Common myeloid progenitor, CD34-positive (primary cell): ENCODE measurements at regions not wholly inside any gene's neighbourhood (a gene's known extent, or its start where the extent isn't known, plus 50 kb on each side); places are given as distances from the start of the nearest gene placed in this dataset.

ENCODE experiments used
- CTCF ChIA-PET: fragments of 350-600 bp; sonication (Branson Sonifier 250); formaldehyde crosslinking; loops from one replicate; lab custom pipeline; 2021; ENCODE audit warnings: antibody characterized with exemption; lab: Charles Lee
- POLR2A ChIA-PET: fragments of 350-600 bp; sonication (Branson Sonifier 250); formaldehyde crosslinking; loops from one replicate; lab custom pipeline; 2021; ENCODE audit warnings: antibody characterized with exemption; lab: Charles Lee
- DNase-seq, 3 donors: peaks; one replicate each; pipeline versions ENCODE4 v3.0.0 to v3.0.0-alpha.2; 2013
- H3K27ac ChIP-seq, 2 experiments: 1 replicate in 1 of 2; 2 replicates in 1 of 2; pipeline ENCODE4 v1.7.0; 2013; ENCODE audit warnings: inconsistent platforms in 2 of 2, low read length in 2 of 2, mild to moderate bottlenecking in 2 of 2, low read depth in 1 of 2, moderate library complexity in 1 of 2; ENCODE audit not compliant: severe bottlenecking in 2 of 2, insufficient read depth in 1 of 2, poor library complexity in 1 of 2
- H3K27me3 ChIP-seq, 5 experiments: replicated peaks in 2 of 5; 1 replicate in 3 of 5; 2 replicates in 2 of 5; pipeline versions ENCODE4 v1.6.1 to v1.7.0; 2013; ENCODE audit warnings: low read length in 4 of 5, mild to moderate bottlenecking in 2 of 5, moderate library complexity in 2 of 5, inconsistent platforms in 1 of 5; ENCODE audit not compliant: insufficient read depth in 5 of 5, control insufficient read depth in 4 of 5
- H3K36me3 ChIP-seq, 4 experiments: 1 replicate in 2 of 4; 2 replicates in 2 of 4; pipeline versions ENCODE4 v1.6.1 to v1.7.0; 2013; ENCODE audit warnings: low read length in 3 of 4, control low read depth in 1 of 4, mild to moderate bottlenecking in 1 of 4; ENCODE audit not compliant: control insufficient read depth in 4 of 4, insufficient read depth in 4 of 4
- H3K4me1 ChIP-seq, 4 experiments: 1 replicate in 3 of 4; 2 replicates in 1 of 4; pipeline versions ENCODE4 v1.6.1 to v1.7.1; 2013; ENCODE audit warnings: low read length in 3 of 4, mild to moderate bottlenecking in 3 of 4, control low read depth in 1 of 4, inconsistent platforms in 1 of 4, moderate library complexity in 1 of 4; ENCODE audit not compliant: control insufficient read depth in 4 of 4, insufficient read depth in 4 of 4; ENCODE audit errors: control extremely low read depth in 1 of 4
- H3K4me3 ChIP-seq, 7 experiments: 1 replicate in 4 of 7; 2 replicates in 3 of 7; pipeline versions ENCODE4 v1.5.1 to v1.7.0; 2013; ENCODE audit warnings: mild to moderate bottlenecking in 7 of 7, low read length in 6 of 7, moderate library complexity in 6 of 7, inconsistent platforms in 2 of 7, low read depth in 2 of 7, control low read depth in 1 of 7; ENCODE audit not compliant: insufficient read depth in 4 of 7, control insufficient read depth in 1 of 7; ENCODE audit errors: extremely low read depth in 1 of 7
- H3K9me3 ChIP-seq, 5 experiments: 1 replicate in 4 of 5; 2 replicates in 1 of 5; pipeline versions ENCODE4 v1.6.1 to v1.7.1; 2013; ENCODE audit warnings: low read length in 4 of 5, mild to moderate bottlenecking in 2 of 5, inconsistent platforms in 1 of 5, low read depth in 1 of 5, moderate library complexity in 1 of 5; ENCODE audit not compliant: control insufficient read depth in 4 of 5, insufficient read depth in 2 of 5; ENCODE audit errors: control extremely low read depth in 1 of 5
- WGBS: methylation state at CpG from one replicate; pipeline ENCODE4 v1.1.5; 2013; ENCODE audit not compliant: insufficient coverage; 5-methylcytosine and 5-hydroxymethylcytosine counted together

DNA sequence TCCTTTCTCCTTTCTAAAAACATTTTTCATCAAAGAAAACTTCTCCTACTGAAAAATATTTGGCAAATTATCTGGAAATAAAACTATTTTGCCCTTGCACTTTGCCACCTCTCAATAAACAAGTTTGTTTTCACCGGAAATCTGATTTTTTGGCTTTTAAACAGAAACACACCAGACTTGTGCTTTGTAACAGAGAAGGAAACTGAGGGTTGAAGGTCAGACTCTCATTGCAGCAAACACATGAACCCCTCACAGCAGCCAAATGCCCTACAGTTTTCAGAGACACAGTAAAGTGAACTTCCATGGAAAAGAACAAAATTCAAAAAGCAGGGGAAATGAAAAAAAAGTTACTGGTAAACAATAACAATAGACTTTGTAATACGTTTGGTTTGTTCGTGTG, 95.6 kb upstream of the WDR17 start:
- POLR2A ChIA-PET: no interaction called here
- H3K27me3 ChIP-seq: peaks cover 0 to 4% (median 0%) of the 10 kb centered on the region in 5 experiments
- no peaks in the 10 kb centered on the region for H3K4me1 ChIP-seq
- H3K27ac ChIP-seq: no peak overlapping the region
- no peaks in the 10 kb centered on the region for H3K36me3 ChIP-seq
- H3K9me3 ChIP-seq: peaks cover 0 to 5% (median 0%) of the 10 kb centered on the region in 5 experiments
- CTCF ChIA-PET: interaction anchor here (1.5 kb wide), 1 partner anchor 9 kb away, joined by 3 read pairs; no protein-coding TSS in a partner anchor
- no peak overlapping the region for H3K4me3 ChIP-seq
- no peak for DNase-seq
- 100% methylated on average over 1 of the region's 3 CpGs for WGBS

DNA sequence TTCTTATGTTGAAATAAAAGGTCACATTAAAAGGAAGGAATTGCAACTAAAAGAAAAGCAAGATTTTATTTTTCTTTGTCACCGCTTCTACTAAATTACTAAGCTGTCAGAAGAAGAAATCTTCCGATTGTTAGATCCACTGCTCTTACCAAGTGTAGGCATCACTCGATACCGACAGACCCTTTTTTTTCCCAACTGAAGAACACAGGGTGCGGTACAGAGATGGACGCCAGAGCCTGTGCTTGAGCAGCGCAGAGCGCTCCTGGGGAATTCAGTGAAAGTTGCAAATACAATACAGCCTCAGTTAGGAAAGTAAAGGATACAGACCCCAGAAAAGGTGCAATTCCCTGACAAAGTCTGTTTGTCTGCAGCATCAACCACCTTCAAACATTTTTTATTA, 94.9 kb upstream of the WDR17 start:
- Histone ChIP-seq H3K36me3 (no peaks in the 10 kb centered on the region), H3K4me3 (no peak overlapping the region), H3K9me3 (peaks cover 0 to 5% (median 0%) of the 10 kb centered on the region in 5 experiments), H3K27ac (no peak overlapping the region), H3K4me1 (no peaks in the 10 kb centered on the region), H3K27me3 (peaks cover 0 to 4% (median 0%) of the 10 kb centered on the region in 5 experiments)
- ChIA-PET CTCF (no interaction called here), POLR2A (no interaction called here)
- DNase-seq: no peak
- WGBS: 84% methylated on average over 7 of the region's 8 CpGs

DNA sequence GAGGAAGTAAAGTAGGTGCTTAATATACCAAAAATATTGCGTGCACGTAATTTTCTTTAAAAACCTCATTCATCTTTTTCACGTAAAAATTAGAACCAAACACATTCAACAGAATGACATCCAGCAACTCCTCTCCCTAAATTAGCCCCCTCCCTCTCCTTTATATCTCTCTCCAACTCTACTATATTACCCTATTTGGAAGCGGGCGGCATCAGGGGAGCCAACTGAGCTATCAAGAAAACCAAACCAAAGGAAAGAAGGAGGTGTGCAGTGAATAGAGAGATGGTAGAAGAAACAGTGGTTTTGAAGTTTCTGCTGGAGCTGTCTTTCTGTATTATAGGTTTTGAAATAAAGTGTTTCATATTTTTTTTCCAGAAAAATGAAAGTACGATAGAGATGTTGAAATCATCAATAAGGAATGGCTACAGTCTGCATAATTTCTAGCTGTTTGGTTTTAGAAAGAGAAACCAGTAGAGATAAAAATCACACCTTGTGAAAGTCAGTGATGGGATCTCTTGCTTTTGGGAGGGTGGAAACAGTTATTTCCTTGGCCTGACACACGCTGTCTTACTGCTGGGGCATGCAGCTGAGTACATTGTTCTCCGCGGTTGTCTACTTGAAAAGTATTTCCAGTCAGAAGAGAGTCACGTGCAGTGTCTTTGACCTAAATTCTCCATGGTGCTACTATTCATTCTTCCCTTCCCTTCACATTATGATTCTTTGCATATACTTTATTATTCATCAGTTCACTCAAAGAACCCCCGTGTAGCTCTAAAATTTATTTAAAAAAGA, 94.1 kb upstream of the WDR17 start:
- peaks cover 0 to 4% (median 0%) of the 10 kb centered on the region in 5 experiments for H3K27me3 ChIP-seq
- no peak overlapping the region for H3K4me3 ChIP-seq
- peaks cover 0 to 5% (median 0%) of the 10 kb centered on the region in 5 experiments for H3K9me3 ChIP-seq
- ChIA-PET POLR2A (no interaction called here), CTCF (no interaction called here)
- H3K27ac ChIP-seq: no peak overlapping the region
- 55% methylated on average over 6 of the region's 11 CpGs for WGBS
- H3K4me1 ChIP-seq: no peaks in the 10 kb centered on the region
- DNase-seq: no peak
- H3K36me3 ChIP-seq: no peaks in the 10 kb centered on the region

DNA sequence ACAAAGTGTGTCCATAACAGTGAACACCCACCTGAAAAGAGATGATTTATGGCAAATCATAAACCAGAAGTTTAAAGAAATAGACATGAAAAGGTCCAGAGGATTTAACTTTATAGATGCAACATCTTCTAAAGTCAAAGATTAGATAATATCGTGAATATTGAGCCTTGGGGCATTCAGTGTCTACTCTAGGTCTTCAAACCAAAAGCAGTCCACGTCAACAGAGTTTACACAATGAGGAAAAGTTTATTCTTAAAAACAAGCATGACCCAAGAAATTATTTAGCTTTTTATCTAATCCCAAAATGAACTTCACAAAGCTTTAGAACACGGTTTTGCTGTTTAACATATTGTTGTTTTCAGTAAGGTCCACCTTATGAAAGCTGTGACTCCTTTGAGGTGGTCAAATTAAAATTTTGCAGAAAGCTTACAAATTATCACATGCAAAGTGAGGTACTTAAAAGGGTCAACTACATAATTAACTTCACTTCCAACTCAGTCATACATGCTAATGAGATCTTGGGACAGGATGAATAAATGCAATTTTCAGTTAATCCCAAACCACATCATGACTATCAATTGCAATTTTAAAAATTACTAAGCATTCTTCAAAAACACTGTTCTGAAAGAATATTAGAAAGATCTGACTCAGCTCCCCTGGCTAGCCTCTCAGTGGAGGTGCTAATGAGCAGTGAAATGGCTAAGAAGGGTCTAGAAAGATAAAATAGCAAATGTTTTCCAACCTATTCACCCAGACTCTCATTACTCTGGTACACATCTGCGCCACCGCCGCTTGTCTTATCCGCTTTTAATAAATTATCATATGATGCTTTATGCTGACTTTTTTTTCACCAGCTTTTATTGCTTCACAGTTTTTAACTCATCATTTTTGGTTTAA, 92.4 kb upstream of the WDR17 start:
- CTCF ChIA-PET: interaction anchor here (1.0 kb wide), 1 partner anchor 24 kb away, joined by 3 read pairs; no protein-coding TSS in a partner anchor
- H3K4me1 ChIP-seq: no peaks in the 10 kb centered on the region
- no peak overlapping the region for H3K27ac ChIP-seq
- H3K9me3 ChIP-seq: no peaks in the 10 kb centered on the region
- H3K4me3 ChIP-seq: no peak overlapping the region
- no peak for DNase-seq
- POLR2A ChIA-PET: no interaction called here
- H3K36me3 ChIP-seq: no peaks in the 10 kb centered on the region
- 100% methylated on average over 1 of the region's 7 CpGs for whole genome bisulfite sequencing
- peaks cover 0 to 4% (median 0%) of the 10 kb centered on the region in 5 experiments for H3K27me3 ChIP-seq

DNA sequence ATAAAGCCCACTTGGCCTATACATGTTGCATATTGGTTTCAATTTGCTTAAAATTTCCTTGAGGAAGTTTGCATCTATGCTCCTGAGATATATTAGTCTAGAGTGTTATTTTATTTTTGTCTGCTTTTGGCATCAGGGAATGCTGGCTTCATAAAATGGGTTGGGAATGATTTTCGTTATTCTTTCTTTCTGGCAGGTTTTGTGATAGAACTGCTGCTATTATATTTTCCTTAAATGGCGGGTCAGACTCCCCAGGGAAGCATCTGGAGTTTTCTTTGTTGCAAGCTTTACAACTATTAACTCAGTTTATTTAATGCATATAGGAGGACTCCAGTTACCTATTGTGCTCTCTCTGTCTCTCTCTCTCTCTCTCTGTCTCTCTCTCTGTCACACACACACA, 82.0 kb upstream of the WDR17 start:
- ChIA-PET POLR2A (no interaction called here), CTCF (no interaction called here)
- no peaks in the 10 kb centered on the region for H3K4me1 ChIP-seq
- DNase-seq: no peak
- H3K27ac ChIP-seq: no peak overlapping the region
- H3K27me3 ChIP-seq: no peaks in the 10 kb centered on the region
- no peaks in the 10 kb centered on the region for H3K36me3 ChIP-seq
- 100% methylated on average over 1 of the region's 2 CpGs for WGBS
- no peak overlapping the region for H3K4me3 ChIP-seq
- peaks cover 0 to 2% (median 0%) of the 10 kb centered on the region in 5 experiments for H3K9me3 ChIP-seq

DNA sequence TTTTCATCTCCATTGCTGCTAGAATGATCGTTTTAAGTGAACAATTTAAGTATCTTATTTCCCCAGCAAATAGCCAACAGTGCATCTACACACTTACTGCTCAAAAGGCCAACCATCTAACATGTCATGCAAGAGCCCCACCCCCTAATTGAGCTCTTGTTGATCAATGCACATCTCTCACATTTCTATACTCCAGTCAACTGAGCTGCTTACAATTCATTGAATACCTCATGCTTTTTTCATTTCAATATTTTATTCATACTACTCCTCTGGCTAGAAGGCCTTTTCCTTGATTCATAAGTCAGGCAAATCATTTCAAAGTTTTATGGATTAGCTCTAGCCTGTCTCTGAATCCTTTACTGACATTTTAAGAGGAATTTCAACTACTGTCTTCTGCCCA, 79.0 kb upstream of the WDR17 start:
- H3K27me3 ChIP-seq: no peaks in the 10 kb centered on the region
- no peaks in the 10 kb centered on the region for H3K4me1 ChIP-seq
- CTCF ChIA-PET: interaction anchor here (1.2 kb wide), 1 partner anchor 9 kb away, joined by 3 read pairs; no protein-coding TSS in a partner anchor
- WGBS: no CpG with 5 or more reads among the region's 1 CpG
- H3K9me3 ChIP-seq: peaks cover 0 to 2% (median 0%) of the 10 kb centered on the region in 5 experiments
- no peak overlapping the region for H3K27ac ChIP-seq
- H3K36me3 ChIP-seq: no peaks in the 10 kb centered on the region
- DNase-seq: no peak
- POLR2A ChIA-PET: no interaction called here
- H3K4me3 ChIP-seq: no peak overlapping the region
